OCI-LY7 (cell line): ENCODE measurements at regions not wholly inside any gene's neighbourhood (a gene's known extent, or its start where the extent isn't known, plus 50 kb on each side); places are given as distances from the start of the nearest gene placed in this dataset.

Experiments used
- BruUV-seq: library from RNA; stranded (reverse); fragments of 400-500 nt; replicated peaks from 2 replicates; lab custom pipeline; 2021; lab: Mats Ljungman, UMichigan
- CTCF ChIA-PET: fragments of 300-600 bp; sonication (Branson Sonifier 250); formaldehyde crosslinking; loops from one replicate; lab custom pipeline; 2022; ENCODE audit warnings: antibody characterized with exemption; ENCODE audit not compliant: unreplicated experiment; lab: Charles Lee
- POLR2A ChIA-PET: fragments of 300-600 bp; sonication (Branson Sonifier 250); formaldehyde crosslinking; loops from one replicate; lab custom pipeline; 2022; ENCODE audit warnings: antibody characterized with exemption; lab: Charles Lee
- DNase-seq: peaks from one replicate; pipeline ENCODE4 v3.0.0-alpha.2; 2015; ENCODE audit warnings: low spot score
- H2AFZ ChIP-seq: fragments of 200-600 bp; sonication (generic), shearing (Covaris generic); 2 replicates; pipeline ENCODE4 v1.6.1; 2014; ENCODE audit warnings: mild to moderate bottlenecking, antibody characterized with exemption, low read length, moderate library complexity
- H3K27ac ChIP-seq: fragments of 200-600 bp; sonication (generic); 2 replicates; pipeline ENCODE4 v1.5.1; 2014; ENCODE audit warnings: mixed run types, low read depth, mild to moderate bottlenecking, moderate library complexity, low read length, inconsistent platforms; ENCODE audit not compliant: poor library complexity, severe bottlenecking
- H3K36me3 ChIP-seq: fragments of 200-600 bp; sonication (generic); 2 replicates; pipeline ENCODE4 v1.6.1; 2014; ENCODE audit warnings: mild to moderate bottlenecking, antibody characterized with exemption, low read length, moderate library complexity, mixed read lengths; ENCODE audit not compliant: insufficient read depth
- H3K4me1 ChIP-seq: fragments of 200-600 bp; sonication (generic); 2 replicates; pipeline ENCODE4 v1.5.1; 2014; ENCODE audit warnings: mild to moderate bottlenecking, low read length; ENCODE audit not compliant: insufficient read depth, poor library complexity, severe bottlenecking
- H3K4me2 ChIP-seq: fragments of 200-600 bp; sonication (generic); 2 replicates; pipeline ENCODE4 v1.6.1; 2014; ENCODE audit warnings: mild to moderate bottlenecking, low read length
- H3K4me3 ChIP-seq: fragments of 200-600 bp; sonication (generic); 2 replicates; pipeline ENCODE4 v1.5.1; 2014; ENCODE audit warnings: mild to moderate bottlenecking, low read depth, low read length; ENCODE audit not compliant: poor library complexity, severe bottlenecking
- H3K79me2 ChIP-seq: fragments of 200-600 bp; sonication (generic); 2 replicates; pipeline ENCODE4 v1.6.1; 2016; ENCODE audit warnings: low read depth, mild to moderate bottlenecking, low read length, moderate library complexity, mixed read lengths; ENCODE audit not compliant: insufficient read depth
- H3K9me2 ChIP-seq: fragments of 200-600 bp; sonication (generic); 2 replicates; pipeline ENCODE4 v1.6.1; 2016; ENCODE audit warnings: mild to moderate bottlenecking, low read length, mixed read lengths; ENCODE audit not compliant: insufficient read depth
- H3K9me3 ChIP-seq: fragments of 200-600 bp; sonication (generic); 2 replicates; pipeline ENCODE4 v1.6.1; 2014; ENCODE audit warnings: mild to moderate bottlenecking, mixed run types, low read length, mixed read lengths
- H4K20me1 ChIP-seq: fragments of 200-600 bp; sonication (generic); 2 replicates; pipeline ENCODE4 v1.6.1; 2014; ENCODE audit warnings: mild to moderate bottlenecking, antibody characterized with exemption, low read length, moderate library complexity, mixed read lengths; ENCODE audit not compliant: insufficient read depth
- CTCF ChIP-seq: fragments of 200-600 bp; sonication (generic); conservative IDR thresholded peaks from 2 replicates; pipeline ENCODE4 v1.5.1; 2014; ENCODE audit warnings: mild to moderate bottlenecking, antibody characterized with exemption, low read length, moderate library complexity, mixed read lengths
- EZH2phosphoT487 ChIP-seq: fragments of 200-600 bp; sonication (generic); IDR thresholded peaks from 2 replicates; pipeline ENCODE4 v1.6.1; 2018; ENCODE audit warnings: low read depth, borderline replicate concordance, mild to moderate bottlenecking, mixed run types, antibody characterized with exemption, low read length, moderate library complexity, mixed read lengths
- intact Hi-C: fragments of 100-400 bp; cut with micrococcal nuclease; formaldehyde crosslinking; loops from one replicate; pipeline ENCODE4 v1.10.0; 2022; ENCODE audit not compliant: unreplicated experiment

DNA sequence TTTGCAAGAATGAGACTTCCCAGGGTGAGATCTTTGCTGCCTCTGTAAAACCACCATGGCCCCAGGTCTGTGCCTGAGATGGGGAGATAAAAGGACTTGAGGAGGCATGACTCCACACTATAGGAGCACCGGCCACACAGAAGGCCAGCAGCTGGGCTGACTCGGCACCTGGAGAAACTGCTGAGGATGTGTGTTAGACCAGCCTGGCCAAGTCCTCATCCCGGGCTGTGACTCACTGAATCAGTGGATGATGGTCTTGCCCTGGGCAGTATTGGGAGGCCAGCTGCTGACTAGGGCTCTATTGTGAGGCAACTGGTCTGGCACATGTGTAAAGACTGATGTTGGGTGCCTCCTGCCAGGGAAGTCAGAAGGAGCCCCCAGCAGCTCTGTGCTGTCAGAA, 286.2 kb downstream of the ACTL7B start:
- Histone ChIP-seq H3K36me3 (no peaks in the 10 kb centered on the region), H4K20me1 (no peaks in the 10 kb centered on the region), H2AFZ (no peak overlapping the region), H3K4me2 (no peak overlapping the region), H3K27ac (no peak overlapping the region), H3K4me1 (no peaks in the 10 kb centered on the region), H3K4me3 (no peak overlapping the region), H3K79me2 (no peaks in the 10 kb centered on the region), H3K9me3 (no peaks in the 10 kb centered on the region), H3K9me2 (no peaks in the 10 kb centered on the region)
- no TSS peak for BruUV-seq
- DNase-seq: no peak
- intact Hi-C loops: loop anchor here (10.0 kb wide), 1 partner anchor 1095 kb away; no protein-coding TSS in a partner anchor
- no peak for TF ChIP-seq CTCF
- no peak for TF ChIP-seq EZH2phosphoT487
- ChIA-PET CTCF (no interaction called here), POLR2A (no interaction called here)

- ChIA-PET CTCF (no interaction called here), POLR2A (interaction anchor here (0.6 kb wide), 1 partner anchor 20 kb away, joined by 3 read pairs; no protein-coding TSS in a partner anchor)
- no peaks in the 10 kb centered on the region for H3K4me1 ChIP-seq
- no peaks in the 10 kb centered on the region for H4K20me1 ChIP-seq
- H2AFZ ChIP-seq: no peak overlapping the region
- no peak overlapping the region for H3K4me3 ChIP-seq
- no peak for TF ChIP-seq EZH2phosphoT487
- TF ChIP-seq CTCF: no peak
- no peaks in the 10 kb centered on the region for H3K9me2 ChIP-seq
- intact Hi-C loops: loop anchor here (10.0 kb wide), 1 partner anchor 1093 kb away; no protein-coding TSS in a partner anchor
- no peaks in the 10 kb centered on the region for H3K36me3 ChIP-seq
- no peaks in the 10 kb centered on the region for H3K79me2 ChIP-seq
- H3K9me3 ChIP-seq: no peaks in the 10 kb centered on the region
- no peak overlapping the region for H3K4me2 ChIP-seq
- no TSS peak for BruUV-seq
- H3K27ac ChIP-seq: no peak overlapping the region
- DNase-seq: no peak
Observed at GRCh38 chr9:108568093-108568492, 287.7 kb downstream of the ACTL7B start.

DNA sequence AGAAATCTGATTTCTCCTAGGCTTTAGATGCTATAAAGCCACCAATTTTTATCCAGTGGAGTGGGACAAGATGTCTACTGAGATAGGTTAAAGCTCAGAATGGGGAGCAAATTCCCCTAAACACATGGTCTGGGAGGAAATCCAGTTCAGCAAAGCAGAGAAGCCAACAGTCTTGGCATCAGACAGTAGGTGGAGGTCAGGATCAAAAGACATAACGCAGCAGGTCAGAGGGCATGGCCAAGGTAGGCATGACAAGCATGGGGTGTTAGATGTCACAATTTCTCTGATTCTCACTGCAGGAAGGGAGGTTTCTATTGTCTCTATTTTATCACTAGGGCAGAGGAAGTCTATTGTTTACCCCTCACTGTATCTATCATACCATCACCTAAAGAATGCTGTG, 288.2 kb downstream of the ACTL7B start:
- no peaks in the 10 kb centered on the region for H3K9me3 ChIP-seq
- BruUV-seq: no TSS peak
- no peaks in the 10 kb centered on the region for H3K4me1 ChIP-seq
- intact Hi-C loops: loop anchor here (10.0 kb wide), 1 partner anchor 1093 kb away; no protein-coding TSS in a partner anchor
- no peak for TF ChIP-seq EZH2phosphoT487
- TF ChIP-seq CTCF: no peak
- no peak overlapping the region for H3K27ac ChIP-seq
- ChIA-PET CTCF (no interaction called here), POLR2A (no interaction called here)
- no peaks in the 10 kb centered on the region for H3K79me2 ChIP-seq
- no peak overlapping the region for H2AFZ ChIP-seq
- H4K20me1 ChIP-seq: no peaks in the 10 kb centered on the region
- no peaks in the 10 kb centered on the region for H3K9me2 ChIP-seq
- DNase-seq: no peak
- H3K4me3 ChIP-seq: no peak overlapping the region
- no peak overlapping the region for H3K4me2 ChIP-seq
- no peaks in the 10 kb centered on the region for H3K36me3 ChIP-seq
